Tibial nerve (tissue), 4 donors: ENCODE measurements at regions not wholly inside any gene's neighbourhood (a gene's known extent, or its start where the extent isn't known, plus 50 kb on each side); places are given as distances from the start of the nearest gene placed in this dataset.

Experiments
- EP300 ChIP-seq, 2 donors: sonication (generic); formaldehyde crosslinking; IDR thresholded peaks; one replicate each; pipeline ENCODE4 v1.6.1; 2017; ENCODE audit warnings: antibody characterized with exemption in 2 of 2, mild to moderate bottlenecking in 1 of 2
- POLR2A ChIP-seq, 2 donors: fragments of 450-650 bp; IDR thresholded peaks; one replicate each; pipeline ENCODE4 v1.6.1; 2017; ENCODE audit warnings: antibody characterized with exemption in 2 of 2, mild to moderate bottlenecking in 2 of 2, moderate library complexity in 2 of 2
- TF ChIP-seq, protein P1 (sequence below), 5 experiments: fragments of 200-600 bp in 3 of 5; fragments of 450-650 bp in 2 of 5; sonication (generic) in 3 of 5; IDR thresholded peaks; one replicate each; pipeline ENCODE4 v1.5.1; 2016 to 2019; ENCODE audit warnings: antibody characterized with exemption in 5 of 5, mild to moderate bottlenecking in 3 of 5, moderate library complexity in 2 of 5

DNA sequence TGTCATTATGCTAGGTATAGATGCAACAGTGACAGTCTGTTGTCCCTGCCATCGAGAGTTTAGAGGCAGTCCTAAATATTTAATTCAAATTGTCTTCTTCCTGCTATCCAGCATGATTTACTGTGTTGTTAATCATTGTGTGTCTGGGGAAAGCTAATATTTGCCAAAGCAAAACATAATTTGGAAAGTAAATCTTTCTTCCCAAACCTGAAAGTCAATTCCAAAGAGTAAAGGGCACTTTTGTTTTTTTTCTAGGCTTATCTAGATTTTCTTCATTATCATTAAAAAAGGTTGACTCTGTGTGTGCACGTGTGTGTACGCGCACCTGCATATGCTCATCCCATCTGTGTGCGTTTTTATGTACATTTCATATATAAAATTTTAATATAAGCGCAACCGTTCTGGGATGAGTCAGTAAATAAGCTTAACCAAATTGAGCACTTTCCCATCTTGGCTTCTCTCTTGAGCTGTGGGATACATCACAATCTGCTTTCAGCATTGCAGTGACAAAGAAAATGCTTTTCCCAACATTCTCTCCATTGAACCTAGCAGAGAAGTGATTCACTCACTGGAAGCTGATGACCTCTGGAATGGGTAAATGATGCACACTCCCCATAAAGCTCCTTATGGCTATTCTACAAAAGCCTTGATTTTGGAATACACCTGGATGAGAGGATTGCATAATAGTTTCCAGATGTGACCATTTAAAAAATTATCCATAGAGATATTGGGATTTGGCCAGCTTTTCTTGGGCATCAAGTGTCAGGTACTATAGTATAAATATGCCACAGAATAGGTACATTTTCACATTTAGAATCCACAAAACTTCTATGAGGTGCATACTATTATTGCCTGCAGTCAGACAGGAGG lies 488.4 kb downstream of the ADCYAP1 start:
- TF ChIP-seq, protein P1, sequence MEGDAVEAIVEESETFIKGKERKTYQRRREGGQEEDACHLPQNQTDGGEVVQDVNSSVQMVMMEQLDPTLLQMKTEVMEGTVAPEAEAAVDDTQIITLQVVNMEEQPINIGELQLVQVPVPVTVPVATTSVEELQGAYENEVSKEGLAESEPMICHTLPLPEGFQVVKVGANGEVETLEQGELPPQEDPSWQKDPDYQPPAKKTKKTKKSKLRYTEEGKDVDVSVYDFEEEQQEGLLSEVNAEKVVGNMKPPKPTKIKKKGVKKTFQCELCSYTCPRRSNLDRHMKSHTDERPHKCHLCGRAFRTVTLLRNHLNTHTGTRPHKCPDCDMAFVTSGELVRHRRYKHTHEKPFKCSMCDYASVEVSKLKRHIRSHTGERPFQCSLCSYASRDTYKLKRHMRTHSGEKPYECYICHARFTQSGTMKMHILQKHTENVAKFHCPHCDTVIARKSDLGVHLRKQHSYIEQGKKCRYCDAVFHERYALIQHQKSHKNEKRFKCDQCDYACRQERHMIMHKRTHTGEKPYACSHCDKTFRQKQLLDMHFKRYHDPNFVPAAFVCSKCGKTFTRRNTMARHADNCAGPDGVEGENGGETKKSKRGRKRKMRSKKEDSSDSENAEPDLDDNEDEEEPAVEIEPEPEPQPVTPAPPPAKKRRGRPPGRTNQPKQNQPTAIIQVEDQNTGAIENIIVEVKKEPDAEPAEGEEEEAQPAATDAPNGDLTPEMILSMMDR (IDR thresholded peaks at IDR 0.05), result no peak
- TF ChIP-seq POLR2A (IDR thresholded peaks at IDR 0.05), result no peak
- no peak for TF ChIP-seq EP300 (IDR thresholded peaks at IDR 0.05)
